Fibroblast of pulmonary artery (primary cell): ENCODE measurements at regions not wholly inside any gene's neighbourhood (a gene's known extent, or its start where the extent isn't known, plus 50 kb on each side); places are given as distances from the start of the nearest gene placed in this dataset.
A peak's percentile ranks its signal among the peaks of the same experiment; 100 is the strongest.
"Not testable (repeated sequence)": the region's sequence is repeated elsewhere in the genome, so short reads cannot be mapped to it uniquely, and the experiment has no call there.

Experiments used
- DNase-seq: peaks from one replicate; pipeline ENCODE4 v3.0.0-alpha.2; 2010; ENCODE audit warnings: low read depth
- H3K4me3 ChIP-seq: replicated peaks from 2 replicates; pipeline ENCODE4 v1.5.1; 2011; ENCODE audit warnings: low read depth, mild to moderate bottlenecking, control low read depth, low read length, moderate library complexity
- CTCF ChIP-seq: IDR thresholded peaks from 2 replicates; pipeline ENCODE4 v1.5.1; 2011; ENCODE audit warnings: mild to moderate bottlenecking, control low read depth, low read length, inconsistent platforms; ENCODE audit errors: missing control alignments

GRCh38 chr10:63689768-63690167, 168.6 kb downstream of the REEP3 start:
- H3K4me3 ChIP-seq, result no peak overlapping the region
- TF ChIP-seq CTCF, result no peak
- no peak for DNase-seq

DNA sequence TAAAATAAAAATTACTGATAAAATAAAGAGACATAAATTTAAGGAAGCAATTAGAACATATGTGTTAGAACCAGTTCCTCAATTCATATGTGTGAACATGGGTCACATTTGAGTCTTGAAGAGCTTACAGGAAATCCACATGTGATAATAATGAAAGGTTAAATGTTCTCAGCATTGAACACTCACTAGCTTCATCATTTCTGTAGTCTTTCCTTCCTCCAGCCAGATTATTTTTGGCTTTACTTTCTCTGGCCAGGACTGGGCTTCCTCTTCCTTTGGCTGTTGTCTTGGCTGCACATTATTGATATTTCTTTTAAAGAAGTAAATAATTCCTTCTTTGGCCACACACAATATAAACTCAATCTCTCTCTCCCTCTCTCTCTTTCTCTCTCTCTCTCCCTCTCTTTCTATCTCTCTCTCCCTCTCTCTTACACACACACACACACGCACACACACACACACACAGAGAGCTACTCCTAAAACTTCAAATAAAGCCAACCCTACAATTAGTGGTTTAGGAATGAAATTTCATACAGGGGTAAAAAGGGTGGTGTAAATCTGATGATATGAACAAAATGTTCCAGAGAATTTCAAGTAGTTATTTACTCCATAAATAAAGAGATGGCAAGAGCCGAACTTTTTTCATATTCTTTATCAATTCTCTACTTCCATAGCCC, 171.2 kb downstream of the REEP3 start:
- no peak for TF ChIP-seq CTCF
- peak; percentile 51 for DNase-seq
- H3K4me3 ChIP-seq, result no peak overlapping the region

DNA sequence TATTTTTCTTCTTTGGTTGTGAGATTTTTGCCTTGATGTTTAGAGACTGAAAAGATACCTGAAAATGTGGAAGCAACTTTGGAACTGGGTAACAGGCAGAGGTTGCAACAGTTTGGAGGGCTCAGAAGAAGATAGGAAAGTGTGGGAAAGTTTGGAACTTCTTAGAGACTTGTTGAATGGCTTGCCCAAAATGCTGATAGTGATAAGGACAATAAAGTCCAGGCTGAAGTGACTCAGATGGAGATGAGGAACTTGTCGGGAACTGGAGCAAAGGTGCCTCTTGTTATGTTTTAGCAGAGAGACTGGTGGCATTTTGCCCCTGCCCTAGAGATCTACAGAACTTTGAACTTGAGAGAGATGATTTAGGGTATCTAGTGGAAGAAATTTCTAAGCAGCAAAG, 171.8 kb downstream of the REEP3 start:
- DNase-seq, result peak; percentile 30
- not testable (repeated sequence) for H3K4me3 ChIP-seq

- H3K4me3 ChIP-seq, result no peak overlapping the region
- no peak for TF ChIP-seq CTCF
- DNase-seq, result no peak
These were observed 175.0 kb downstream of the REEP3 start for GRCh38 chr10:63696205-63696604.

GRCh38 chr10:63697956-63698786, 177.0 kb downstream of the REEP3 start:
- no peak for DNase-seq
- no peak overlapping the region for H3K4me3 ChIP-seq
- TF ChIP-seq CTCF, result no peak

DNA sequence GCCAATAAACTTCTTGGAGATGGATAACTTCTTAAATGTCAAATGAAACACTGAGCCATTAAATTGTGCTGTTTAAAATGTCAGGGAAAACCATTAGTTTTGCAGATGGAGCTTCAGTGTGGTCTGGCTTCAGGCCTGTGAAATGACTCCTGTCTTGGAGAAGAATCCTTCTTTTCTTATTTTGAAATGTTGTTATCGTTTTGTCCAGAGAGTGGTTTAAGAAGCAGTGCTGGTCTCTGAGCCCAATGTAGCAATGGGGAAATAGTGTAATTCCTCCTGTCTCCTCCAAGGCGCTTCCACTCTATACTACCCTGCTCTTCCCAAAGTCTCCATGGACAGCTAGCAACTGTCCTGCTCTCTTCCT, 177.6 kb downstream of the REEP3 start:
- no peak overlapping the region for H3K4me3 ChIP-seq
- DNase-seq, result peak; percentile 36
- TF ChIP-seq CTCF, result peak; percentile 1

DNA sequence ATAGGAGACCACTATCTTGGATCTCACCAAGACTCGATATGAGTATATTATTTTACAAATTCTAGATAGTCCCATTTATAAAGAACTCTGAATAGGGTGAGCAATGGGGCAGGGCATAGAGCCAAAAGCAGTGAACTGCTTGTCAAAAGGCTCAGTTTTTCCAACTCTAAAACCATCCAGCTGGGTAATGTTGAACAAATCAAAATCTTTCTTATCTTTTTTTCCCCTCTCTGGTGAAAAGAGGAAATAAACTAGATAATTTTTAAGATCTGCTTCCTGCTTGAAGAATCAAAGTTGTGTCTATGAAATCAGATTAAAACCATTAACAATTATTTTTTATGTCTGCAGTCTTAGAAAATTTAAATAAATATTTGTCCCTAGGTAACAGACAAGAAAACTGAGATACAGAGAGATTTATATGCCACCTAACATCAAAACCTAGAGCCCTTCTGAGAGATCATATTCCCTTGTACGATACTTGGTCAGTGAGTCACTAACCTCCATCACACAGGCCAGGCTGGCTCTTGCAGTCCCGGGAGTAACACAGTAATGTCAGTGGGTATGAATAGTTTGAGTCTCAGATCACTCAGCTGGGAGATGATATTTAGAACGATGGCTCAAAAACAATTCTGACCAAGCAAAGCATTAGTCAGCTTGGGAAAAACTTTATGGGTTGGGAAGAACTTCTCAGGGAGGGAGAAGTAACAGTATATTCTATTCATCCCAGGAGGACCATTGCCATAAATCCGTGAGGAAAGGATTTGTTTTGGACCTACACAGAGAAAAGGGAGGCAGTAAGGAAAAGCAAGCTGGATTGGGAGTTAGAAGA, 178.8 kb downstream of the REEP3 start:
- H3K4me3 ChIP-seq, result no peak overlapping the region
- no peak for TF ChIP-seq CTCF
- DNase-seq, result peak; percentile 95
